Suprapubic skin (tissue), 4 donors: ENCODE measurements at regions not wholly inside any gene's neighbourhood (a gene's known extent, or its start where the extent isn't known, plus 50 kb on each side); places are given as distances from the start of the nearest gene placed in this dataset.

ENCODE experiments used
- DNase-seq, 2 donors: peaks; one replicate each; pipeline ENCODE4 v3.0.0-alpha.2; 2019; ENCODE audit warnings: low spot score in 2 of 2
- H3K27ac ChIP-seq: fragments of 200-600 bp; sonication (generic); one replicate; pipeline ENCODE4 v1.5.1; 2019
- H3K27me3 ChIP-seq: fragments of 200-600 bp; sonication (generic); one replicate; pipeline ENCODE4 v1.5.1; 2019
- H3K36me3 ChIP-seq: fragments of 200-600 bp; sonication (generic); one replicate; pipeline ENCODE4 v1.5.1; 2019
- H3K4me1 ChIP-seq: fragments of 200-600 bp; sonication (generic); one replicate; pipeline ENCODE4 v1.5.1; 2019
- H3K4me3 ChIP-seq: fragments of 200-600 bp; sonication (generic); one replicate; pipeline ENCODE4 v1.5.1; 2019; ENCODE audit warnings: mild to moderate bottlenecking
- H3K9me3 ChIP-seq: fragments of 200-600 bp; sonication (generic); one replicate; pipeline ENCODE4 v1.5.1; 2019
- CTCF ChIP-seq, 2 donors: fragments of 200-600 bp in 1 of 2; fragments of 450-650 bp in 1 of 2; sonication (generic) in 1 of 2; IDR thresholded peaks; one replicate each; pipeline ENCODE4 v1.5.1; 2016 to 2019; ENCODE audit warnings: antibody characterized with exemption in 2 of 2, mild to moderate bottlenecking in 1 of 2, moderate library complexity in 1 of 2
- EP300 ChIP-seq: sonication (generic); formaldehyde crosslinking; IDR thresholded peaks from one replicate; pipeline ENCODE4 v1.6.1; 2017; ENCODE audit warnings: antibody characterized with exemption
- POLR2A ChIP-seq, 2 donors: fragments of 450-650 bp; IDR thresholded peaks; one replicate each; pipeline ENCODE4 v1.6.1; 2017; ENCODE audit warnings: antibody characterized with exemption in 2 of 2, mild to moderate bottlenecking in 2 of 2, moderate library complexity in 2 of 2
- POLR2AphosphoS5 ChIP-seq, 3 donors: sonication (generic); formaldehyde crosslinking; IDR thresholded peaks; one replicate each; pipeline ENCODE4 v1.6.1; 2017; ENCODE audit warnings: antibody characterized with exemption in 3 of 3
- WGBS: methylation state at CpG from one replicate; pipeline ENCODE4 v1.1.5; 2018; 5-methylcytosine and 5-hydroxymethylcytosine counted together

GRCh38 chr10:33519130-33519860 lies 184.8 kb upstream of the NRP1 start:
- H3K27ac ChIP-seq: no peak overlapping the region
- H3K4me3 ChIP-seq: no peak overlapping the region
- WGBS: 81% methylated on average over 14 of the region's 14 CpGs
- TF ChIP-seq POLR2AphosphoS5 (IDR thresholded peaks at IDR 0.05) (no peak), EP300 (no peak), POLR2A (IDR thresholded peaks at IDR 0.05) (no peak), CTCF (IDR thresholded peaks at IDR 0.05) (no peak)
- peaks cover 6% of the 10 kb centered on the region for H3K4me1 ChIP-seq
- H3K36me3 ChIP-seq: no peaks in the 10 kb centered on the region
- no peak for DNase-seq
- no peaks in the 10 kb centered on the region for H3K9me3 ChIP-seq
- H3K27me3 ChIP-seq: peaks cover 3% of the 10 kb centered on the region

- Histone ChIP-seq H3K36me3 (no peaks in the 10 kb centered on the region), H3K27ac (no peak overlapping the region), H3K4me3 (no peak overlapping the region), H3K9me3 (no peaks in the 10 kb centered on the region), H3K27me3 (no peaks in the 10 kb centered on the region), H3K4me1 (peaks cover 11% of the 10 kb centered on the region)
- WGBS: 83% methylated on average over 3 of the region's 3 CpGs
- TF ChIP-seq EP300 (no peak), CTCF (IDR thresholded peaks at IDR 0.05) (no peak), POLR2A (IDR thresholded peaks at IDR 0.05) (no peak), POLR2AphosphoS5 (IDR thresholded peaks at IDR 0.05) (no peak)
- DNase-seq: no peak
These were observed 175.7 kb upstream of the NRP1 start for GRCh38 chr10:33510206-33510605.

- WGBS: 31% methylated on average over 7 of the region's 7 CpGs
- Histone ChIP-seq H3K27me3 (no peaks in the 10 kb centered on the region), H3K9me3 (no peaks in the 10 kb centered on the region), H3K4me1 (peaks cover 11% of the 10 kb centered on the region), H3K27ac (no peak overlapping the region), H3K4me3 (no peak overlapping the region), H3K36me3 (no peaks in the 10 kb centered on the region)
- DNase-seq: peak in 1 of 2 donors; percentile 64
- TF ChIP-seq POLR2AphosphoS5 (IDR thresholded peaks at IDR 0.05) (no peak), POLR2A (IDR thresholded peaks at IDR 0.05) (no peak), EP300 (no peak), CTCF (IDR thresholded peaks at IDR 0.05) (no peak)
These were observed 174.9 kb upstream of the NRP1 start for GRCh38 chr10:33509231-33509831.

- no peaks in the 10 kb centered on the region for H3K9me3 ChIP-seq
- TF ChIP-seq POLR2A (IDR thresholded peaks at IDR 0.05): no peak
- H3K4me1 ChIP-seq: peaks cover 11% of the 10 kb centered on the region
- no peak overlapping the region for H3K4me3 ChIP-seq
- H3K27ac ChIP-seq: no peak overlapping the region
- no peaks in the 10 kb centered on the region for H3K27me3 ChIP-seq
- WGBS: 93% methylated on average over 10 of the region's 10 CpGs
- no peaks in the 10 kb centered on the region for H3K36me3 ChIP-seq
- DNase-seq: no peak
These were observed 173.4 kb upstream of the NRP1 start for GRCh38 chr10:33507662-33508425.

- WGBS: 85% methylated on average over 5 of the region's 5 CpGs
- Histone ChIP-seq H3K4me1 (peaks cover 11% of the 10 kb centered on the region), H3K36me3 (no peaks in the 10 kb centered on the region), H3K27me3 (no peaks in the 10 kb centered on the region), H3K9me3 (no peaks in the 10 kb centered on the region), H3K27ac (no peak overlapping the region), H3K4me3 (no peak overlapping the region)
- no peak for TF ChIP-seq POLR2AphosphoS5 (IDR thresholded peaks at IDR 0.05)
- no peak for TF ChIP-seq CTCF (IDR thresholded peaks at IDR 0.05)
- no peak for TF ChIP-seq POLR2A (IDR thresholded peaks at IDR 0.05)
- no peak for TF ChIP-seq EP300
- DNase-seq: no peak
These were observed 172.6 kb upstream of the NRP1 start for GRCh38 chr10:33506838-33507661.
